Common myeloid progenitor, CD34-positive (primary cell): ENCODE measurements at regions not wholly inside any gene's neighbourhood (a gene's known extent, or its start where the extent isn't known, plus 50 kb on each side); places are given as distances from the start of the nearest gene placed in this dataset.

Source experiments
- CTCF ChIA-PET: fragments of 350-600 bp; sonication (Branson Sonifier 250); formaldehyde crosslinking; loops from one replicate; lab custom pipeline; 2021; ENCODE audit warnings: antibody characterized with exemption; lab: Charles Lee
- POLR2A ChIA-PET: fragments of 350-600 bp; sonication (Branson Sonifier 250); formaldehyde crosslinking; loops from one replicate; lab custom pipeline; 2021; ENCODE audit warnings: antibody characterized with exemption; lab: Charles Lee
- DNase-seq, 3 donors: peaks; one replicate each; pipeline versions ENCODE4 v3.0.0 to v3.0.0-alpha.2; 2013
- H3K27ac ChIP-seq, 2 experiments: 1 replicate in 1 of 2; 2 replicates in 1 of 2; pipeline ENCODE4 v1.7.0; 2013; ENCODE audit warnings: inconsistent platforms in 2 of 2, low read length in 2 of 2, mild to moderate bottlenecking in 2 of 2, low read depth in 1 of 2, moderate library complexity in 1 of 2; ENCODE audit not compliant: severe bottlenecking in 2 of 2, insufficient read depth in 1 of 2, poor library complexity in 1 of 2
- H3K27me3 ChIP-seq, 5 experiments: replicated peaks in 2 of 5; 1 replicate in 3 of 5; 2 replicates in 2 of 5; pipeline versions ENCODE4 v1.6.1 to v1.7.0; 2013; ENCODE audit warnings: low read length in 4 of 5, mild to moderate bottlenecking in 2 of 5, moderate library complexity in 2 of 5, inconsistent platforms in 1 of 5; ENCODE audit not compliant: insufficient read depth in 5 of 5, control insufficient read depth in 4 of 5
- H3K36me3 ChIP-seq, 4 experiments: 1 replicate in 2 of 4; 2 replicates in 2 of 4; pipeline versions ENCODE4 v1.6.1 to v1.7.0; 2013; ENCODE audit warnings: low read length in 3 of 4, control low read depth in 1 of 4, mild to moderate bottlenecking in 1 of 4; ENCODE audit not compliant: control insufficient read depth in 4 of 4, insufficient read depth in 4 of 4
- H3K4me1 ChIP-seq, 4 experiments: 1 replicate in 3 of 4; 2 replicates in 1 of 4; pipeline versions ENCODE4 v1.6.1 to v1.7.1; 2013; ENCODE audit warnings: low read length in 3 of 4, mild to moderate bottlenecking in 3 of 4, control low read depth in 1 of 4, inconsistent platforms in 1 of 4, moderate library complexity in 1 of 4; ENCODE audit not compliant: control insufficient read depth in 4 of 4, insufficient read depth in 4 of 4; ENCODE audit errors: control extremely low read depth in 1 of 4
- H3K4me3 ChIP-seq, 7 experiments: 1 replicate in 4 of 7; 2 replicates in 3 of 7; pipeline versions ENCODE4 v1.5.1 to v1.7.0; 2013; ENCODE audit warnings: mild to moderate bottlenecking in 7 of 7, low read length in 6 of 7, moderate library complexity in 6 of 7, inconsistent platforms in 2 of 7, low read depth in 2 of 7, control low read depth in 1 of 7; ENCODE audit not compliant: insufficient read depth in 4 of 7, control insufficient read depth in 1 of 7; ENCODE audit errors: extremely low read depth in 1 of 7
- H3K9me3 ChIP-seq, 5 experiments: 1 replicate in 4 of 5; 2 replicates in 1 of 5; pipeline versions ENCODE4 v1.6.1 to v1.7.1; 2013; ENCODE audit warnings: low read length in 4 of 5, mild to moderate bottlenecking in 2 of 5, inconsistent platforms in 1 of 5, low read depth in 1 of 5, moderate library complexity in 1 of 5; ENCODE audit not compliant: control insufficient read depth in 4 of 5, insufficient read depth in 2 of 5; ENCODE audit errors: control extremely low read depth in 1 of 5
- WGBS: methylation state at CpG from one replicate; pipeline ENCODE4 v1.1.5; 2013; ENCODE audit not compliant: insufficient coverage; 5-methylcytosine and 5-hydroxymethylcytosine counted together

GRCh38 chr11:113567867-113568544 is 92.8 kb upstream of the DRD2 start:
- Histone ChIP-seq H3K9me3 (peaks cover 0 to 3% (median 0%) of the 10 kb centered on the region in 5 experiments), H3K4me1 (no peaks in the 10 kb centered on the region), H3K4me3 (no peak overlapping the region), H3K27me3 (peaks cover under 1 to 19% (median 4%) of the 10 kb centered on the region in 5 experiments), H3K27ac (no peak overlapping the region), H3K36me3 (no peaks in the 10 kb centered on the region)
- 64% methylated on average over 9 of the region's 11 CpGs for WGBS
- no peak for DNase-seq
- ChIA-PET POLR2A (no interaction called here), CTCF (no interaction called here)

GRCh38 chr11:113567097-113567496 is 91.9 kb upstream of the DRD2 start:
- POLR2A ChIA-PET: no interaction called here

GRCh38 chr11:113564527-113565130 is 89.4 kb upstream of the DRD2 start:
- POLR2A ChIA-PET: no interaction called here
- H3K4me3 ChIP-seq: no peak overlapping the region
- peaks cover 0 to 19% (median 4%) of the 10 kb centered on the region in 5 experiments for H3K27me3 ChIP-seq
- H3K9me3 ChIP-seq: peaks cover 0 to 3% (median 0%) of the 10 kb centered on the region in 5 experiments
- DNase-seq: no peak
- no peaks in the 10 kb centered on the region for H3K36me3 ChIP-seq
- no peaks in the 10 kb centered on the region for H3K4me1 ChIP-seq
- CTCF ChIA-PET: interaction anchor here (0.6 to 1.5 kb wide), 3 partner anchors 10 to 33 kb away, joined by 3 read pairs; no protein-coding TSS in a partner anchor
- WGBS: 100% methylated on average over 3 of the region's 4 CpGs
- no peak overlapping the region for H3K27ac ChIP-seq

More at GRCh38 chr11:113567097-113567496, 91.9 kb upstream of the DRD2 start:
- WGBS: 93% methylated on average over 6 of the region's 7 CpGs
- Histone ChIP-seq H3K27ac (no peak overlapping the region), H3K9me3 (peaks cover 0 to 3% (median 0%) of the 10 kb centered on the region in 5 experiments), H3K4me3 (no peak overlapping the region), H3K27me3 (peaks cover 2 to 19% (median 4%) of the 10 kb centered on the region in 5 experiments), H3K4me1 (no peaks in the 10 kb centered on the region), H3K36me3 (no peaks in the 10 kb centered on the region)
- no peak for DNase-seq
- CTCF ChIA-PET: interaction anchor here (1.6 kb wide), 1 partner anchor 14 kb away, joined by 6 read pairs; no protein-coding TSS in a partner anchor

GRCh38 chr11:113563766-113564526 is 88.7 kb upstream of the DRD2 start:
- ChIA-PET CTCF (no interaction called here), POLR2A (no interaction called here)
- DNase-seq: no peak
- 93% methylated on average over 2 of the region's 3 CpGs for WGBS
- Histone ChIP-seq H3K9me3 (peaks cover 0 to 3% (median 0%) of the 10 kb centered on the region in 5 experiments), H3K27me3 (peaks cover 0 to 19% (median 3%) of the 10 kb centered on the region in 5 experiments), H3K36me3 (no peaks in the 10 kb centered on the region), H3K27ac (no peak overlapping the region), H3K4me1 (no peaks in the 10 kb centered on the region), H3K4me3 (no peak overlapping the region)

- no peak overlapping the region for H3K27ac ChIP-seq
- ChIA-PET POLR2A (no interaction called here), CTCF (no interaction called here)
- no peaks in the 10 kb centered on the region for H3K36me3 ChIP-seq
- no peak overlapping the region for H3K4me3 ChIP-seq
- H3K9me3 ChIP-seq: peaks cover 0 to 3% (median 0%) of the 10 kb centered on the region in 5 experiments
- DNase-seq: no peak
- WGBS: 89% methylated on average over 7 of the region's 9 CpGs
- H3K4me1 ChIP-seq: no peaks in the 10 kb centered on the region
- peaks cover 0 to 19% (median 2%) of the 10 kb centered on the region in 5 experiments for H3K27me3 ChIP-seq
Observed at GRCh38 chr11:113562981-113563461, 87.8 kb upstream of the DRD2 start.

GRCh38 chr11:113562576-113562975 is 87.4 kb upstream of the DRD2 start:
- no peak for DNase-seq
- H3K4me3 ChIP-seq: no peak overlapping the region
- H3K27ac ChIP-seq: no peak overlapping the region
- no peaks in the 10 kb centered on the region for H3K36me3 ChIP-seq
- ChIA-PET CTCF (no interaction called here), POLR2A (no interaction called here)
- H3K4me1 ChIP-seq: no peaks in the 10 kb centered on the region
- H3K27me3 ChIP-seq: peaks cover 0 to 19% (median 2%) of the 10 kb centered on the region in 5 experiments
- peaks cover 0 to 3% (median 0%) of the 10 kb centered on the region in 5 experiments for H3K9me3 ChIP-seq
